Small intestine (tissue), 7 donors: ENCODE measurements at regions not wholly inside any gene's neighbourhood (a gene's known extent, or its start where the extent isn't known, plus 50 kb on each side); places are given as distances from the start of the nearest gene placed in this dataset.

Experiments
- DNase-seq, 2 donors: peaks; one replicate each; pipeline versions ENCODE4 v3.0.0 to v3.0.0-alpha.2; 2013
- FAIRE-seq: peaks from 2 replicates; lab custom pipeline; 2012; peaks lifted over from hg19 to GRCh38; lab: Jason Lieb, UNC
- H3K27ac ChIP-seq, 3 donors: one replicate each; pipeline ENCODE4 v1.5.1; 2013; ENCODE audit warnings: low read length in 2 of 3, mild to moderate bottlenecking in 2 of 3, control low read depth in 1 of 3, inconsistent platforms in 1 of 3, low read depth in 1 of 3, moderate library complexity in 1 of 3
- H3K27me3 ChIP-seq, 3 donors: one replicate each; pipeline ENCODE4 v1.6.1; 2013; ENCODE audit warnings: low read length in 3 of 3, inconsistent platforms in 1 of 3; ENCODE audit not compliant: control insufficient read depth in 3 of 3, insufficient read depth in 3 of 3
- H3K36me3 ChIP-seq, 3 donors: one replicate each; pipeline ENCODE4 v1.6.1; 2013; ENCODE audit warnings: low read length in 3 of 3, inconsistent platforms in 1 of 3, low read depth in 1 of 3, mild to moderate bottlenecking in 1 of 3, moderate library complexity in 1 of 3; ENCODE audit not compliant: control insufficient read depth in 3 of 3, insufficient read depth in 2 of 3
- H3K4me1 ChIP-seq, 3 donors: one replicate each; pipeline ENCODE4 v1.6.1; 2013; ENCODE audit warnings: low read length in 2 of 3, inconsistent platforms in 1 of 3, low read depth in 1 of 3, mild to moderate bottlenecking in 1 of 3, moderate library complexity in 1 of 3; ENCODE audit not compliant: control insufficient read depth in 3 of 3, insufficient read depth in 2 of 3
- H3K4me3 ChIP-seq, 3 donors: one replicate each; pipeline ENCODE4 v1.5.1; 2013; ENCODE audit warnings: low read length in 3 of 3, control low read depth in 1 of 3, inconsistent platforms in 1 of 3, low read depth in 1 of 3, mild to moderate bottlenecking in 1 of 3, moderate library complexity in 1 of 3
- H3K9me3 ChIP-seq, 2 donors: one replicate each; pipeline ENCODE4 v1.6.1; 2013; ENCODE audit warnings: low read depth in 1 of 2, low read length in 1 of 2; ENCODE audit not compliant: control insufficient read depth in 2 of 2, insufficient read depth in 1 of 2
- WGBS, 3 donors: extraction: QIAGEN DNeasy Blood & Tissue Kit; methylation state at CpG; one replicate each; pipeline ENCODE4 v1.1.7; 2013; 5-methylcytosine and 5-hydroxymethylcytosine counted together
- donor health status: healthy with polysubstance abuse.
- donor health status: control.
- donor health status: control.
- donor health status: Bipolar disorder and iron deficiency.
- donor health status: healthy.

DNA sequence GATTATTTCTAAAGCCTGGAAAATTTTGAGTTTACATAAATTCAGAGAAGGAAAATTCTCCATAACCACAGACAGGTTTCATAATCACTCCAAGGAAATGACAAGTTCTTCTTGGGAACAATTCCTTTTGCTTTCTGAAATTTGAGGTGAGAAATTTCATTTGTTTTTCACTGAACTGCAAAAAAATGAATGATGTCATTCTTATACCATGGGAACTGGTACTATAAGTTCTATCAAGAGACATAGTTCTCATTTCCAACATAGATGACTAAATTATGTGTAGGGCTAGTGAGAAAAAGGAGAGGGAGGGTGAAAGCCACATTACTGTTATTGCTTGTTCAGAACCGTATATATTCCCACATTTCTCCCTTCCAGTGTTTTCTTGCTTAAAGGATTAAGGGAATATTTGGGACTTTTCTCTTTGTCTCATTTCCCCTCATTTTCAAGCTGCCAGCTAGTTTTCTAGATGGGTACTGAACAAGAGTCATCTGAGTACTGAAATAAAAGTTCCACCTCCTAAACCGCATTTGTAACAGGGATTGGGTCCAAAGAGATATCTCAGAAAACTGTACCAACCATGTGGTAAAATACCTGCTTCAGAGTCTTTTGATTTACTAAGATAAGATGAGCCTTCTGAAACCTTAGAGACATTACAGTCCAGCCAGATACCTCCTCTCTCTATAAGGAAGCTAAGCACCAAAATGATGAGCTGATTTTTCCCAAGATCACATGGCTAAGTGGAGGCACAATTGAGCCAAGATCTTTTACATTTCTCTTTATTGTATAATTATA lies 144.3 kb upstream of the PRDM1 start:
- DNase-seq = no peak
- Histone ChIP-seq H3K36me3 (no peaks in the 10 kb centered on the region), H3K4me1 (no peaks in the 10 kb centered on the region), H3K27me3 (peaks cover 0 to 2% (median 0%) of the 10 kb centered on the region in 3 donors), H3K4me3 (no peak overlapping the region), H3K27ac (no peak overlapping the region), H3K9me3 (no peaks in the 10 kb centered on the region)
- no peak for FAIRE-seq
- WGBS, 3 donors = 82 to 98% (median 84%) methylated on average over 2 of the region's 2 CpGs

DNA sequence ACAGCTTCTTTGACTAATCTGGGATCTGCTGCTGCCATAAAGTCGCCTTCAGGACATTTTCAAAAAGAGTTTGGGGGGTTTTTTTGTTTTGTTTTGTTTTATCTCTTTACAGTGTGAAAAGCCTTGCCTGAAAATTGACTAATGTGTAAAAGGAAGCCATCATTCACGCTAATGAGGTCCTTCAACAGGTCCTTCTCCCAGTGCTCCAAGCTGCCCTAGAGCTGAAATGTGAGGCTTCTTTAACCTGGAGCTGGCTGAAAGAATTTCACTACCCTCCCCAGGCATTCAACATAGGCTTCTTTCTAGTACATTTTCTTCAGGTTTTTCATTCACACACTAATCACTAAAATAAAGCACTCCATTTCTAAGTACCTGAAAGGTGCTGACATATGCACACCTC lies 145.1 kb upstream of the PRDM1 start:
- 62 to 76% (median 70%) methylated on average over 2 of the region's 2 CpGs for WGBS, 3 donors
- H3K27ac ChIP-seq = no peak overlapping the region
- H3K9me3 ChIP-seq = no peaks in the 10 kb centered on the region
- no peak overlapping the region for H3K4me3 ChIP-seq
- no peaks in the 10 kb centered on the region for H3K27me3 ChIP-seq
- FAIRE-seq (no peak), DNase-seq (no peak)
- H3K4me1 ChIP-seq = no peaks in the 10 kb centered on the region
- H3K36me3 ChIP-seq = no peaks in the 10 kb centered on the region

DNA sequence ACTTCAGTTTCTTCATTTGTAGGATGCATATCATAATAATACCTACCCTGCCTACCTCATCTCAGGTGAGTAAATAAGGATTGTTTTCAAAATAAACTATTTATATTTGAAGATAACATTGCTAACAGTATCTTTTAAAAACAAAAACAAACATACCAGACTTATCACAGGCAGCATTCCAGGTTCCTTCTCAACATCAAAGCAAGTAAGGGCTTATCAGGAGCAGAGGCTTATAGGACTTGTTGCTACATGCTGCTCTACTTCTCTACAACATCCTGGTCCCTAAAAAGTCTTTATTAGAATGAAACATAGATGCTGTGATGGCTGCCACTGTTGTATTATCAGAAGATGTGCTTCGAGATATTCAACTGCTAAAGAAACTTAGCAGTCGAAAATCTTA lies 149.2 kb upstream of the PRDM1 start:
- no peak overlapping the region for H3K4me3 ChIP-seq
- FAIRE-seq = no peak

DNA sequence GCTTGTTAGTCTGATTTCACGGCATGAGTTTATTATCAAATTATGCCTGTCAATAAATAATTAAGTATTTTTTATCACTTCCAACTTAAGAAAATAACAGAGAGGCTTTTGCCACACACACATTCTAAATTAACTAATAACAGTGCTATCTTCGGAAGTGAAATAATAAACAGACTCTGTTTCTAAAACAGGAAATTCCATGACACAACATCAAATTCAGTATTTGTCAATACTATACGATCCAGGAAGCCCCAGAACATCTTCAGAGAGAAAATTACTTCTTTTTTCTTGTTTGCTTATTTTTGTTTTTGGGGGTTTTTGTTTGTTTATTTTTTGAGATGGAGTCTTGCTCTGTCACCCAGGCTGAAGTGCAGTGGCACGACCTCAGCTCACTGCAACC lies 150.7 kb upstream of the PRDM1 start:
- WGBS, 3 donors = 69 to 78% (median 76%) methylated on average over 4 of the region's 4 CpGs
- no peak overlapping the region for H3K4me3 ChIP-seq
- no peaks in the 10 kb centered on the region for H3K4me1 ChIP-seq
- FAIRE-seq (no peak), DNase-seq (no peak)
- H3K27ac ChIP-seq = no peak overlapping the region
- H3K27me3 ChIP-seq = no peaks in the 10 kb centered on the region
- no peaks in the 10 kb centered on the region for H3K36me3 ChIP-seq
- H3K9me3 ChIP-seq = no peaks in the 10 kb centered on the region

More for the DNA sequence above, 149.2 kb upstream of the PRDM1 start:
- no peaks in the 10 kb centered on the region for H3K9me3 ChIP-seq
- no peaks in the 10 kb centered on the region for H3K36me3 ChIP-seq
- DNase-seq = no peak
- no peaks in the 10 kb centered on the region for H3K4me1 ChIP-seq
- no peak overlapping the region for H3K27ac ChIP-seq
- WGBS, 3 donors = 87 to 93% (median 91%) methylated on average over 2 of the region's 2 CpGs
- no peaks in the 10 kb centered on the region for H3K27me3 ChIP-seq

DNA sequence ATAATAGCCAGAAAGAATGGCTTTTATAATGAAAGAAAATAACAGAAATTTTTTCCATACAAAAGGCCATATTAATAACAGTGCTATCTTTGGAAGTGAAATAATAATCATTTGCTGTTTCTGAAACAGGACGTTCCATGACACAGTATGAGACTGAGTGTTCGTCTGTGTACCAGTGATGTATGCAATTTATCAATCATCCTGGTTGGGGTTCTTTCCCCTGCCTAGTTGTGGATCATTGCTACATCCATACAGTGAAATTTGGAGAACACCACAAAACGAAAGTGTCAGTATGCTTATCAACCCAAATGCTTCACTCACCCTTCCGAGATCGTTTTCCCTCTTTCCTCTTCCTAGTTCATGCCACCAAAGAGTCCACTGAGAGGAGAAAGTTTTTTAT lies 151.4 kb upstream of the PRDM1 start:
- Histone ChIP-seq H3K4me3 (no peak overlapping the region), H3K9me3 (no peaks in the 10 kb centered on the region), H3K4me1 (no peaks in the 10 kb centered on the region), H3K27ac (no peak overlapping the region), H3K27me3 (no peaks in the 10 kb centered on the region), H3K36me3 (no peaks in the 10 kb centered on the region)
- no peak for FAIRE-seq
- DNase-seq = no peak
- WGBS, 3 donors = 83 to 86% (median 84%) methylated on average over 5 of the region's 5 CpGs

DNA sequence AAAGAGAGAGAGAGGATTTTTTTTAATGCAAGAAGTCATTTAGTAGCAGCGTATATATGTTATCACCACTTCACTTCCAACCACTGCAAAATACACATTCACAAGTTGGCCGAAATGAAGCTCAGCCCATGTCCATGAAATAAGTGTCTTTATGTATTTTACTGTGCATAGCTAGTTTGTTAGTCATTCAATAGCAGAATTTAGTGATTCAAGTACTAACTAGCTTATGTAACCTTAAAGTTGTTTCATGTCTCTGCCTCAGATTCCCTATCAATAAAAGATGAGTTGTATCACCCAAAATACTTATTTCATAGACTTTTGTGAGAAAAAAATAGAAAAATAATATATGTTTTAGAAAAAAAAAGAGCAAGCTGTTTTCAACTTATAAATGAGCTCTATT lies 153.7 kb upstream of the PRDM1 start:
- FAIRE-seq (no peak), DNase-seq (no peak)
- Histone ChIP-seq H3K36me3 (no peaks in the 10 kb centered on the region), H3K4me1 (no peaks in the 10 kb centered on the region), H3K27ac (no peak overlapping the region), H3K9me3 (no peaks in the 10 kb centered on the region), H3K4me3 (no peak overlapping the region), H3K27me3 (no peaks in the 10 kb centered on the region)
- WGBS, 3 donors = 90 to 93% (median 92%) methylated on average over 2 of the region's 2 CpGs

DNA sequence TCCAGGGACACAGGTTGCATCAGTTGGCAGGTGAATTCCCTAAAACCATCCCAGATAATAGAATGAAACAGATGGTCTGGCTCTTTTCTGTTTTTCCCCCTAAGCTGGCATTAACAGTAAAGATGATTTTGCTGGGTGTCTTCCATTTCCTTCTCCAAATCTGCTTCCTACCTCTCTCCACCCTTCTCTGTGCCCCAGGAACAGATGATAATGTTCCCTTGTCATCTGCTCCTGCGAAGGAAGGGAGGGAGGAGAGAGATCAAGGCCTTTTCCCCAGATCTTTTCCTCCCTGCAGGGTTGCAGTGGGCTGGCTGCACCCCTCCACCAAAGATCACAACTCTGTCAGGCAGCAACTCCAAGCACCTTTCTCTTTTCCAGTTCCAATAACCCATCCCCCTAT lies 156.5 kb upstream of the PRDM1 start:
- no peak for FAIRE-seq
- H3K27me3 ChIP-seq = no peaks in the 10 kb centered on the region
- WGBS, 3 donors = 71 to 86% (median 82%) methylated on average over 1 of the region's 1 CpG

DNA sequence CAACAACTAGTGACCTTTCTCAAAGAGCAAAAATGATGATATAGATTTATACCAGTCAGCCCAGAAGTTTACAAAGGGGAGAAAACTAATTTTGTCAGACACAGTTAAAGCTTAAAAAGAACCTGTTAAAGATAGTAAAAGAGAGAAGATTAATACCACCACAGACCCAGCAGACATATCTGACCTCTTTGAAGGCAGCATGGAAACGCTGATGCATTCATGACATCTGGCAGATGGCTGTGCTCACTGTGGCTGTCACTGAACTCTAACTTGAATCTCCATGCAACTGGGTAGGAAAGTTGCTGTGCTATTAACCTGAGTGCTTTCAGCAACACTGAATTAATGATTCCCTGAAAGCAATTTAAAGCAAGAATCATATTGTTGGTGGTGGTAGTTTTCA lies 159.8 kb upstream of the PRDM1 start:
- Histone ChIP-seq H3K36me3 (no peaks in the 10 kb centered on the region), H3K27me3 (no peaks in the 10 kb centered on the region), H3K4me3 (no peak overlapping the region), H3K27ac (no peak overlapping the region), H3K9me3 (no peaks in the 10 kb centered on the region), H3K4me1 (no peaks in the 10 kb centered on the region)
- WGBS, 3 donors = 63 to 88% (median 65%) methylated on average over 1 of the region's 1 CpG
- FAIRE-seq (no peak), DNase-seq (no peak)

More for the DNA sequence above, 156.5 kb upstream of the PRDM1 start:
- Histone ChIP-seq H3K4me1 (no peaks in the 10 kb centered on the region), H3K4me3 (no peak overlapping the region), H3K36me3 (no peaks in the 10 kb centered on the region), H3K9me3 (no peaks in the 10 kb centered on the region), H3K27ac (no peak overlapping the region)
- no peak for DNase-seq

DNA sequence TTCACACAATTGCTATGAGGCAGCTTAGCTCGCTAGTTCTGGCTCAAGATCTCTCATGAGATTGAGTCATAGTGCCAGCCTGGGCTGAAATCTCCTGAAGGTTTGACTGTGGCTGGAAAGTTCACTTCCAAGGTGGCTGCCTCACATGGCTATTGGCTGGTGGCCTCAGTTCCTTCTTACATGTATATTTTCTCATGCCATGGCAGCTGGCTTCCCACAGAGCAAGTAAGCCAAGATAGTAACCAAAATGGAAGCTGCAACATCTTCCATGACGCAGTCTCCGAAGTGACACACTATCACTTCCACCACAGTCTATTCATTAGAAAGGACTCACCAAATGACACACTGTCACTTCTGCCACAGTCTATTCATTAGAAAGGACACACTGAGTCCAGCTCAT lies 160.4 kb upstream of the PRDM1 start:
- H3K27ac ChIP-seq = no peak overlapping the region
- DNase-seq (no peak), FAIRE-seq (no peak)
- 95 to 98% (median 97%) methylated on average over 3 of the region's 3 CpGs for WGBS, 3 donors
- H3K4me3 ChIP-seq = no peak overlapping the region
- H3K27me3 ChIP-seq = no peaks in the 10 kb centered on the region
- H3K9me3 ChIP-seq = no peaks in the 10 kb centered on the region
- no peaks in the 10 kb centered on the region for H3K4me1 ChIP-seq
- no peaks in the 10 kb centered on the region for H3K36me3 ChIP-seq
